Hepatocyte (in vitro differentiated cells): ENCODE measurements at regions not wholly inside any gene's neighbourhood (a gene's known extent, or its start where the extent isn't known, plus 50 kb on each side); places are given as distances from the start of the nearest gene placed in this dataset.

Experiments used
- CTCF ChIP-seq: fragments of 200-600 bp; sonication (generic); IDR thresholded peaks from 2 replicates; pipeline ENCODE4 v1.5.1; 2016; ENCODE audit warnings: antibody characterized with exemption, mild to moderate bottlenecking; ENCODE audit not compliant: poor library complexity
- EZH2 ChIP-seq: fragments of 200-600 bp; sonication (generic); IDR thresholded peaks from 2 replicates; pipeline ENCODE4 v1.6.1; 2016; ENCODE audit warnings: antibody characterized with exemption, mild to moderate bottlenecking, borderline replicate concordance

DNA sequence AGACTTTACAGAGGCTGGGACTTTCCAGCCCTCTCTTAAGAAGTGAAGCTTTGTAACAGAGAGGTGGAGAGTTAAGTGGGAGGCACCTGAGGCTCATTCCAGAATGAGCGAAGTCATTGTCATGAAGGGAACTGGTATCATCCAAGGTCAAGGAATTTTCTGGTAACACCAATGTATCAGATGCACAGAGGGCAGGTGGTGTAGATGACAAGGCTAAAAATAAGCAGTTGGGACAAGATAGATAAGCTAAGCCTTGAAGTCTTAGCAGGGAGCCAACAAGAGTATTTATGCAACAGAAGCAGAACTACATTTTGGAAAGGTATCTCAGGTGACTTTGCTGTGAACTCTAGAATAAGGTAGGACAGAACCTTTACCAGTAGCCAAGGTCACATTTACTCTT is 257.0 kb upstream of the AUTS2 start:
- TF ChIP-seq EZH2 (no peak), CTCF (no peak)
